PC-3 (cell line): ENCODE measurements at regions not wholly inside any gene's neighbourhood (a gene's known extent, or its start where the extent isn't known, plus 50 kb on each side); places are given as distances from the start of the nearest gene placed in this dataset.

Experiments
- ATAC-seq: fragments of 200-7000 bp; cut with Tn5 transposase; 2 replicates; pipeline ENCODE4 v1.9.1; 2020; ENCODE audit warnings: mild to moderate bottlenecking, moderate library complexity
- BruUV-seq: library from RNA; stranded (reverse); fragments of 400-500 nt; replicated peaks from 2 replicates; lab custom pipeline; 2021; lab: Mats Ljungman, UMichigan
- CTCF ChIA-PET: fragments of 300-600 bp; sonication (Branson Sonifier 250); formaldehyde crosslinking; loops from one replicate; lab custom pipeline; 2022; ENCODE audit warnings: antibody characterized with exemption; lab: Charles Lee
- POLR2A ChIA-PET: fragments of 300-600 bp; sonication (Branson Sonifier 250); formaldehyde crosslinking; loops from one replicate; lab custom pipeline; 2022; ENCODE audit warnings: antibody characterized with exemption; ENCODE audit not compliant: unreplicated experiment; lab: Charles Lee
- DNase-seq: peaks from one replicate; pipeline ENCODE4 v3.0.0-alpha.2; 2015
- H2AFZ ChIP-seq: fragments of 300-600 bp; sonication (generic); 2 replicates; pipeline ENCODE4 v1.6.0; 2016; ENCODE audit warnings: antibody characterized with exemption, low read length
- H3F3A ChIP-seq: fragments of 300-600 bp; sonication (generic); one replicate; pipeline ENCODE4 v1.6.0; 2017; ENCODE audit warnings: antibody characterized with exemption, low read length, control low read depth, mild to moderate bottlenecking; ENCODE audit not compliant: unreplicated experiment
- H3K27ac ChIP-seq: fragments of 300-600 bp; sonication (generic); 2 replicates; pipeline ENCODE4 v1.5.1; 2016; ENCODE audit warnings: mild to moderate bottlenecking, low read length
- H3K27me3 ChIP-seq: fragments of 300-600 bp; sonication (generic); 2 replicates; pipeline ENCODE4 v1.6.1; 2016; ENCODE audit warnings: low read length, mixed read lengths
- H3K36me3 ChIP-seq: fragments of 300-600 bp; sonication (generic); 2 replicates; pipeline ENCODE4 v1.6.1; 2016; ENCODE audit warnings: low read depth, mixed run types, low read length, mixed read lengths
- H3K4me1 ChIP-seq: fragments of 300-600 bp; sonication (generic); 2 replicates; pipeline ENCODE4 v1.5.1; 2016; ENCODE audit warnings: low read length; ENCODE audit not compliant: insufficient read depth
- H3K4me2 ChIP-seq: fragments of 300-600 bp; sonication (generic); 2 replicates; pipeline ENCODE4 v1.6.0; 2016; ENCODE audit warnings: low read length
- H3K4me3 ChIP-seq: fragments of 300-600 bp; sonication (generic); 2 replicates; pipeline ENCODE4 v1.5.1; 2016; ENCODE audit warnings: mild to moderate bottlenecking, low read length, mixed read lengths
- H3K79me2 ChIP-seq: fragments of 300-600 bp; sonication (generic); 2 replicates; pipeline ENCODE4 v1.6.1; 2017; ENCODE audit warnings: low read length, mixed read lengths
- H3K9ac ChIP-seq: fragments of 300-600 bp; sonication (generic); 2 replicates; pipeline ENCODE4 v1.6.0; 2016; ENCODE audit warnings: mild to moderate bottlenecking, low read length
- H3K9me2 ChIP-seq: fragments of 300-600 bp; sonication (generic); replicated peaks from 2 replicates; pipeline ENCODE4 v1.6.1; 2016; ENCODE audit warnings: mixed run types, low read length, mixed read lengths
- H3K9me3 ChIP-seq: fragments of 300-600 bp; sonication (generic); 2 replicates; pipeline ENCODE4 v1.6.1; 2016; ENCODE audit warnings: low read length, mixed read lengths
- H4K20me1 ChIP-seq: fragments of 300-600 bp; sonication (generic); 2 replicates; pipeline ENCODE4 v1.6.1; 2016; ENCODE audit warnings: low read length, mixed read lengths
- CTCF ChIP-seq: fragments of 300-600 bp; sonication (generic); conservative IDR thresholded peaks from 2 replicates; pipeline ENCODE4 v1.5.1; 2017; ENCODE audit warnings: antibody characterized with exemption, low read depth, mild to moderate bottlenecking, low read length
- EZH2 ChIP-seq: fragments of 300-600 bp; sonication (generic); IDR thresholded peaks from one replicate; pipeline ENCODE4 v1.6.1; 2017; ENCODE audit warnings: antibody characterized with exemption, mild to moderate bottlenecking, low read length; ENCODE audit not compliant: unreplicated experiment
- EZH2phosphoT487 ChIP-seq: fragments of 300-600 bp; sonication (generic); IDR thresholded peaks from 2 replicates; pipeline ENCODE4 v1.6.1; 2018; ENCODE audit warnings: mild to moderate bottlenecking, antibody characterized with exemption, low read length, borderline replicate concordance
- intact Hi-C: fragments of 100-400 bp; cut with micrococcal nuclease; formaldehyde crosslinking; loops from 2 replicates; pipeline ENCODE4 v1.9.0; 2023

GRCh38 chr5:155616779-155617392 lies 603.3 kb downstream of the KIF4B start:
- no peaks in the 10 kb centered on the region for H3K79me2 ChIP-seq
- H3K9ac ChIP-seq = no peak overlapping the region
- no peak overlapping the region for H3K27ac ChIP-seq
- TF ChIP-seq CTCF (peak; percentile 44), EZH2 (no peak), EZH2phosphoT487 (no peak)
- no peaks in the 10 kb centered on the region for H3K36me3 ChIP-seq
- no peak overlapping the region for H2AFZ ChIP-seq
- intact Hi-C loops = no loop called here
- no peak for DNase-seq
- no peaks in the 10 kb centered on the region for H3K4me1 ChIP-seq
- BruUV-seq = no TSS peak
- no peak overlapping the region for H3K4me3 ChIP-seq
- H3F3A ChIP-seq = no peaks in the 10 kb centered on the region
- ChIA-PET POLR2A (no interaction called here), CTCF (no interaction called here)
- no peaks in the 10 kb centered on the region for H4K20me1 ChIP-seq
- no peaks in the 10 kb centered on the region for H3K27me3 ChIP-seq
- no peaks in the 10 kb centered on the region for H3K9me3 ChIP-seq
- no peak overlapping the region for H3K4me2 ChIP-seq
- no peaks in the 10 kb centered on the region for H3K9me2 ChIP-seq
- no peak for ATAC-seq

GRCh38 chr5:155619688-155620087 lies 606.1 kb downstream of the KIF4B start:
- H4K20me1 ChIP-seq = no peaks in the 10 kb centered on the region
- no peaks in the 10 kb centered on the region for H3K79me2 ChIP-seq
- no TSS peak for BruUV-seq
- intact Hi-C loops = no loop called here
- H3F3A ChIP-seq = no peaks in the 10 kb centered on the region
- H3K9ac ChIP-seq = no peak overlapping the region
- DNase-seq (no peak), ATAC-seq (no peak)
- H3K27ac ChIP-seq = no peak overlapping the region
- ChIA-PET CTCF (no interaction called here), POLR2A (no interaction called here)
- H3K9me3 ChIP-seq = no peaks in the 10 kb centered on the region
- no peaks in the 10 kb centered on the region for H3K36me3 ChIP-seq
- H3K27me3 ChIP-seq = no peaks in the 10 kb centered on the region
- H3K4me1 ChIP-seq = no peaks in the 10 kb centered on the region
- no peak overlapping the region for H3K4me2 ChIP-seq
- no peak overlapping the region for H2AFZ ChIP-seq
- no peak for TF ChIP-seq EZH2phosphoT487
- TF ChIP-seq EZH2 = no peak
- TF ChIP-seq CTCF = no peak
- H3K4me3 ChIP-seq = no peak overlapping the region
- H3K9me2 ChIP-seq = no peaks in the 10 kb centered on the region

DNA sequence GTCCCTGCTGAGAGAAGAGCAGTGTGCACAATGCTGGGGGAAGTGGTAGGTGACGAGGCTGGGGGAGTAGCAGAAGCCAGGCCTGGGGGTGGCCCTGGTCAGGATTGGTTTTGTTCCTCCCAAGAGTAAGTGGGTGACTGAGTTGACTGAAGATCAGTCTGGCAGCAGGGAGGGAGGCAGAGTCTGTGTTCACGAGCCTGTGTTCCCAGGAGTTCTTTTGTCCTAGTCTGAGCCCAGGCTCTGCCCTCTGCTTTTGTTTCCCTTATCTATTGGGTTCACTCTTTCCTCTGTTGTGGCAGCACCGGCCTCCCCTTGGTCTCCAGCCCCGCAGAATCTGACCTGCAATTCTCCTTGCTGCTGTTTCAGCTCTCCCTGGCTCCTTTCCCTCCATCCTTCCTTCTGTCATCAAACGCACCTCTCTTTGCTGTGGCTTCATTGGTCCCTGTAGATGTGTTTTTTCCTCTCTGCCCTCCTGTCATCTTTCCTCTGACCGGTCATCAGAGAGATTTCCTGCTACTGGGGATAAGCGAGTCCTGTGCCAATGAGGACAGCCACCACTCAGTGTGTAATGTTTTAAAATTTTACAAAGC lies 607.4 kb downstream of the KIF4B start:
- Histone ChIP-seq H3K4me3 (no peak overlapping the region), H3K4me2 (no peak overlapping the region), H3K79me2 (no peaks in the 10 kb centered on the region), H3K9ac (no peak overlapping the region), H3K4me1 (no peaks in the 10 kb centered on the region), H2AFZ (no peak overlapping the region), H4K20me1 (no peaks in the 10 kb centered on the region), H3K9me2 (no peaks in the 10 kb centered on the region), H3F3A (no peaks in the 10 kb centered on the region), H3K27me3 (no peaks in the 10 kb centered on the region), H3K36me3 (no peaks in the 10 kb centered on the region), H3K9me3 (no peaks in the 10 kb centered on the region), H3K27ac (no peak overlapping the region)
- POLR2A ChIA-PET = no interaction called here
- DNase-seq (no peak), ATAC-seq (no peak)
- TF ChIP-seq EZH2 (no peak), EZH2phosphoT487 (no peak)
- BruUV-seq = no TSS peak
- CTCF ChIA-PET = no interaction called here
- intact Hi-C loops = no loop called here
